A549 (cell line): ENCODE measurements at regions not wholly inside any gene's neighbourhood (a gene's known extent, or its start where the extent isn't known, plus 50 kb on each side); places are given as distances from the start of the nearest gene placed in this dataset.

Experiments
- EHMT2 ChIP-seq: fragments of 200-600 bp; sonication (generic); IDR thresholded peaks from 2 replicates; pipeline ENCODE4 v1.6.1; 2016; ENCODE audit warnings: antibody characterized with exemption, low read depth, mild to moderate bottlenecking, moderate library complexity
- HDAC2 ChIP-seq: fragments of 200-600 bp; sonication (generic); IDR thresholded peaks from 2 replicates; pipeline ENCODE4 v1.6.1; 2016
- JUNB ChIP-seq: fragments of >200 bp; sonication (Bioruptor Twin); formaldehyde crosslinking; IDR thresholded peaks from 2 replicates; pipeline ENCODE4 v1.6.1; 2016
- NR3C1 ChIP-seq: fragments of >200 bp; sonication (Bioruptor Twin); formaldehyde crosslinking; IDR thresholded peaks from 3 replicates; pipeline ENCODE4 v1.6.1; 2017
- POLR2A ChIP-seq: IDR thresholded peaks from 2 replicates; pipeline ENCODE4 v1.6.1; 2012; ENCODE audit warnings: mild to moderate bottlenecking, low read length
- RAD21 ChIP-seq, 2 experiments: fragments of >200 bp in 1 of 2; sonication (Bioruptor Twin) in 1 of 2; formaldehyde crosslinking in 1 of 2; IDR thresholded peaks in 1 of 2; conservative IDR thresholded peaks in 1 of 2; 2 replicates in 1 of 2; 3 replicates in 1 of 2; pipeline ENCODE4 v1.6.1; 2012 to 2018; ENCODE audit warnings: inconsistent platforms in 1 of 2
- SMC3 ChIP-seq: fragments of >200 bp; sonication (Bioruptor Twin); formaldehyde crosslinking; IDR thresholded peaks from 3 replicates; pipeline ENCODE4 v1.6.1; 2018; ENCODE audit warnings: inconsistent platforms
- SREBF2 ChIP-seq: fragments of 450-650 bp; IDR thresholded peaks from 2 replicates; pipeline ENCODE4 v1.6.1; 2014; ENCODE audit warnings: mild to moderate bottlenecking, moderate library complexity
- ZNF302 ChIP-seq: fragments of 250-450 bp; sonication (Bioruptor Pico); IDR thresholded peaks from 2 replicates; pipeline ENCODE4 v1.9.0; 2021; ENCODE audit warnings: inconsistent platforms, mild to moderate bottlenecking, moderate library complexity
- TF ChIP-seq, protein P1 (sequence below): fragments of >200 bp; sonication (Bioruptor Twin); formaldehyde crosslinking; IDR thresholded peaks from 3 replicates; pipeline ENCODE4 v1.5.1; 2016
- TF ChIP-seq, protein P2 (sequence below): IDR thresholded peaks from 2 replicates; pipeline ENCODE4 v1.6.1; 2012
- TF ChIP-seq, protein P3 (sequence below): fragments of 200-600 bp; sonication (generic); IDR thresholded peaks from 2 replicates; pipeline ENCODE4 v1.6.1; 2016; ENCODE audit warnings: antibody characterized with exemption, mild to moderate bottlenecking, moderate library complexity

GRCh38 chr12:41920355-41920754 is 224.3 kb downstream of the GXYLT1 start:
- TF ChIP-seq ZNF302 (CRISPR knock-in tag) (no peak), JUNB (no peak), RAD21 (conservative IDR thresholded peaks at IDR 0.05 in 1 of 2, IDR thresholded peaks at IDR 0.05 in 1 of 2) (no peak), NR3C1 (no peak), POLR2A (no peak), EHMT2 (no peak), SMC3 (no peak), SREBF2 (no peak), HDAC2 (no peak)
- TF ChIP-seq, protein P1, sequence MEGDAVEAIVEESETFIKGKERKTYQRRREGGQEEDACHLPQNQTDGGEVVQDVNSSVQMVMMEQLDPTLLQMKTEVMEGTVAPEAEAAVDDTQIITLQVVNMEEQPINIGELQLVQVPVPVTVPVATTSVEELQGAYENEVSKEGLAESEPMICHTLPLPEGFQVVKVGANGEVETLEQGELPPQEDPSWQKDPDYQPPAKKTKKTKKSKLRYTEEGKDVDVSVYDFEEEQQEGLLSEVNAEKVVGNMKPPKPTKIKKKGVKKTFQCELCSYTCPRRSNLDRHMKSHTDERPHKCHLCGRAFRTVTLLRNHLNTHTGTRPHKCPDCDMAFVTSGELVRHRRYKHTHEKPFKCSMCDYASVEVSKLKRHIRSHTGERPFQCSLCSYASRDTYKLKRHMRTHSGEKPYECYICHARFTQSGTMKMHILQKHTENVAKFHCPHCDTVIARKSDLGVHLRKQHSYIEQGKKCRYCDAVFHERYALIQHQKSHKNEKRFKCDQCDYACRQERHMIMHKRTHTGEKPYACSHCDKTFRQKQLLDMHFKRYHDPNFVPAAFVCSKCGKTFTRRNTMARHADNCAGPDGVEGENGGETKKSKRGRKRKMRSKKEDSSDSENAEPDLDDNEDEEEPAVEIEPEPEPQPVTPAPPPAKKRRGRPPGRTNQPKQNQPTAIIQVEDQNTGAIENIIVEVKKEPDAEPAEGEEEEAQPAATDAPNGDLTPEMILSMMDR: no peak
- TF ChIP-seq, protein P2, sequence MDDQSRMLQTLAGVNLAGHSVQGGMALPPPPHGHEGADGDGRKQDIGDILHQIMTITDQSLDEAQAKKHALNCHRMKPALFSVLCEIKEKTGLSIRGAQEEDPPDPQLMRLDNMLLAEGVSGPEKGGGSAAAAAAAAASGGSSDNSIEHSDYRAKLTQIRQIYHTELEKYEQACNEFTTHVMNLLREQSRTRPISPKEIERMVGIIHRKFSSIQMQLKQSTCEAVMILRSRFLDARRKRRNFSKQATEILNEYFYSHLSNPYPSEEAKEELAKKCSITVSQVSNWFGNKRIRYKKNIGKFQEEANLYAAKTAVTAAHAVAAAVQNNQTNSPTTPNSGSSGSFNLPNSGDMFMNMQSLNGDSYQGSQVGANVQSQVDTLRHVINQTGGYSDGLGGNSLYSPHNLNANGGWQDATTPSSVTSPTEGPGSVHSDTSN: no peak
- TF ChIP-seq, protein P3, sequence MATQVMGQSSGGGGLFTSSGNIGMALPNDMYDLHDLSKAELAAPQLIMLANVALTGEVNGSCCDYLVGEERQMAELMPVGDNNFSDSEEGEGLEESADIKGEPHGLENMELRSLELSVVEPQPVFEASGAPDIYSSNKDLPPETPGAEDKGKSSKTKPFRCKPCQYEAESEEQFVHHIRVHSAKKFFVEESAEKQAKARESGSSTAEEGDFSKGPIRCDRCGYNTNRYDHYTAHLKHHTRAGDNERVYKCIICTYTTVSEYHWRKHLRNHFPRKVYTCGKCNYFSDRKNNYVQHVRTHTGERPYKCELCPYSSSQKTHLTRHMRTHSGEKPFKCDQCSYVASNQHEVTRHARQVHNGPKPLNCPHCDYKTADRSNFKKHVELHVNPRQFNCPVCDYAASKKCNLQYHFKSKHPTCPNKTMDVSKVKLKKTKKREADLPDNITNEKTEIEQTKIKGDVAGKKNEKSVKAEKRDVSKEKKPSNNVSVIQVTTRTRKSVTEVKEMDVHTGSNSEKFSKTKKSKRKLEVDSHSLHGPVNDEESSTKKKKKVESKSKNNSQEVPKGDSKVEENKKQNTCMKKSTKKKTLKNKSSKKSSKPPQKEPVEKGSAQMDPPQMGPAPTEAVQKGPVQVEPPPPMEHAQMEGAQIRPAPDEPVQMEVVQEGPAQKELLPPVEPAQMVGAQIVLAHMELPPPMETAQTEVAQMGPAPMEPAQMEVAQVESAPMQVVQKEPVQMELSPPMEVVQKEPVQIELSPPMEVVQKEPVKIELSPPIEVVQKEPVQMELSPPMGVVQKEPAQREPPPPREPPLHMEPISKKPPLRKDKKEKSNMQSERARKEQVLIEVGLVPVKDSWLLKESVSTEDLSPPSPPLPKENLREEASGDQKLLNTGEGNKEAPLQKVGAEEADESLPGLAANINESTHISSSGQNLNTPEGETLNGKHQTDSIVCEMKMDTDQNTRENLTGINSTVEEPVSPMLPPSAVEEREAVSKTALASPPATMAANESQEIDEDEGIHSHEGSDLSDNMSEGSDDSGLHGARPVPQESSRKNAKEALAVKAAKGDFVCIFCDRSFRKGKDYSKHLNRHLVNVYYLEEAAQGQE: no peak
